HK-2 (cell line): ENCODE measurements at regions not wholly inside any gene's neighbourhood (a gene's known extent, or its start where the extent isn't known, plus 50 kb on each side); places are given as distances from the start of the nearest gene placed in this dataset.

Source experiments
- DNase-seq: peaks from one replicate; pipeline ENCODE4 v3.0.0-alpha.2; 2018; ENCODE audit not compliant: unreplicated experiment

DNA sequence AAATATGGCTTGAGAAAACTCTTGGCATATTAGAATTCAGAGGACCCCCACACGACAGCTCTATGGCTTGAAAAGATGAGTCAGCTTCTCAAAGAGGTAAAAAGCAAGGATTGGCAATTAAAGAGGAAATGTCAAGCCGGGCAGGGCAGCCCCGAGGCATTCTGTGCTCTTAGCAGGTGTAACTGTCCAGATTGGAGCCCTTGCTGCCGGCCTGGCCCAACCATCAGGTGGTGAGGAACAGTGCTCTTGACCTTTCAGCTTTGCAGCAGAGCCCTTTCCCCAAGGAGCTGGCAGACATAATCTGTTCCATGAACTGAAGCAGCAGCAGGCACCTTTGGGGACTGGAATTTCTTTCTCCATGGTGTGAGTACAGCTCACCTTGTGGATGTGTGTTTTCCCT, 287.8 kb downstream of the UTP18 start:
- no peak for DNase-seq

DNA sequence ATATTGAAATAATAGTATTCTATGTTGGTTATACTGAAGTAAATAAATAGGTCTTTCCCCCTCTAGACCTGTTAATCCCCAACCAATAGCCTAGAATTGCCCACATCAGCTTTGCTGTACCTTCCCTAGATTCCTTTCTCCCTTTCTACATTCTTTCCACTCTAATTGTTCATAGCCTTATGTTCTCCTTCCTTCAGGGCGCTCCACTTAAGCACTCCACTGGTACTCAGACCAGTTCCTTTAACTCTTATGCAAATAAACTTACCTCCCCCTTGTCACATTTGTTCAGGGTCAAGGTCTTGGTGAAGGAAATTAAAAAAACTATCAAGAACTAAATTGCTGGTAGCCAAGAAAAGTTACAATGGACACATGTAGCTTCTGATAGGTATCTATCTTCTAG, 294.8 kb downstream of the UTP18 start:
- DNase-seq = no peak

DNA sequence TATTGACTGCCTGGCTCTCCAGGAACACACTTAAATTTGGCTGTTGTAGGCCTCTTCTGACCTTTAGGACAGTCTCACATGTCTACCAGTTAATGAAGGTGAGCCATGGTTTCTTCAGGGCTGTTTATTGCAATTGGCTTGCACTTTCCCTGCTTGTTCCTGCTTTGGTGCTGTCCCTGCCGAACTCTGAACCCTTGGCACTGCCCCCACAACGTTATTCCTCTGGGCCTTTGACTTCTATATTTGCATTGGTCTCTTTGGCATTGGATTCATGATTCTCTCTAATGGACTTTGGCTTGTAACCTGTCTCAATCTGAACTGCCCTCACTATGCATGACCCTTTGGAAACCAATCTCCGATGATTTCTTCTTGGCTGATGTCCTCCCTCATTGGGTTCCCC, 299.4 kb downstream of the UTP18 start:
- no peak for DNase-seq

DNA sequence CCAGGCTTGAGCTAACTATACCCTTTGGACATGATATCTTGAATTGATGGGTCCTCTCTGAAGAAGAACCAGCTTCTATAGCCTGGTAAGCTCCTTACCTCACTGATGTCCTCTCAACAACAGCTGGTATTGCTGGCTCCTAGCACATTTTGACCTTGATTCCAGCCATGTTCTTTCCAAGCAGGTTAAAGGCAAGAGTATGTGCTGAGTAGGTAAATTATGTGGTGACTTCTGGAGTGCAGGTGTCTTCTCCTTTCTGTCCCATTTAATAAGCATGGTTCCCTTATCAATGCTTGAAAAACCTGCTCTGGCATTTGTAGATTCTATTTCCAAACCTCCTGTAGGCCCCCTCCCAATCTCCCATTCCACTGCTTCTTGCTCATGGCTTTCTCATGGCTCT, 300.1 kb downstream of the UTP18 start:
- DNase-seq = no peak

DNA sequence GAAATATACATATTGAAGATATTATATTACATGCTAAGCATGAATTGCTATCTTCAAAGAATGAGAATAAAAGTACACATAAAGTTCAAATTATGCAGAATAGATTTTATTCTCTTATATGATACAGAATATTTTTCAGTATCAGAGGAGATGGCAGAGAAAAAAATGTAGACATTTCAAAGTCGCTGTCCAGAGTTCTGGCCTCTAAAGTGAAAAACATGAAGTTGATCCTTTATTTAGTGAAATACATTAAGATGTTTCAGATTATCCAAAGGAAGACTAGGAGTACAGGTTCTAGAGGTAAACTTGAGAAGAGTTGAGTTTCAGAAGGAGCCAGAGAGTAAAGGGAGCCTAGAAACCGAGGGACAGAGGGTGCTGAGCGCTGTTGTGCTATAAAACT, 303.6 kb downstream of the UTP18 start:
- DNase-seq = no peak

DNA sequence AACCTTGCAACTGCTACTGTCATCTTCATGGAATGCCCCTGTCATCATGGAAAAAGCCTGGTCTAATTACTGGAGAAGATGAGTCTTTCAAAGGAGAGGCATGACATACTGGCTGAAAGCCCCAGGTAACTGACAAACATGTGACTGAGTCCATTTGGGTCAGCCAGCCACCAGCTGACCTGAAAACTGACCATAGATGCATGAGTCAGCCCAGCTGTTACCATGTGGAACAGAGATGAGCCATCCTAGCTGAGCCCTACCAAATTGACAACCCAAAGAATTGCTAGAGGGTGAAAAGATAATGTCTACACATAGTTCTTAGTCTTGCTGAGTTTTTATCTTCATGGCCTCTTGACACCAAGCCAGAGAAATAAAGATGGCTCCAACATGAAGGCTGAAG, 311.8 kb downstream of the UTP18 start:
- DNase-seq = no peak
